Loucy (cell line): ENCODE measurements at regions not wholly inside any gene's neighbourhood (a gene's known extent, or its start where the extent isn't known, plus 50 kb on each side); places are given as distances from the start of the nearest gene placed in this dataset.

Experiments used
- H2AFZ ChIP-seq: fragments of 200-600 bp; sonication (generic); 2 replicates; pipeline ENCODE4 v1.6.0; 2016; ENCODE audit warnings: antibody characterized with exemption, mild to moderate bottlenecking, low read length, moderate library complexity
- H3F3A ChIP-seq: fragments of 200-600 bp; 2 replicates; pipeline ENCODE4 v1.6.0; 2016; ENCODE audit warnings: antibody characterized with exemption, low read depth, mild to moderate bottlenecking
- H3K27me3 ChIP-seq: fragments of 200-600 bp; sonication (generic); 2 replicates; pipeline ENCODE4 v1.6.1; 2014; ENCODE audit warnings: low read length, mild to moderate bottlenecking; ENCODE audit not compliant: insufficient read depth, poor library complexity, severe bottlenecking
- H3K36me3 ChIP-seq: fragments of 200-600 bp; sonication (generic); 2 replicates; pipeline ENCODE4 v1.6.1; 2016; ENCODE audit warnings: low read length; ENCODE audit not compliant: insufficient read depth
- H3K4me1 ChIP-seq: fragments of 200-600 bp; sonication (generic); 2 replicates; pipeline ENCODE4 v1.5.1; 2014; ENCODE audit warnings: low read length, mild to moderate bottlenecking; ENCODE audit not compliant: insufficient read depth, poor library complexity, severe bottlenecking
- H3K4me2 ChIP-seq: fragments of 200-600 bp; sonication (generic); 2 replicates; pipeline ENCODE4 v1.6.0; 2014; ENCODE audit warnings: antibody characterized with exemption, low read length, low read depth, mild to moderate bottlenecking; ENCODE audit not compliant: poor library complexity, severe bottlenecking
- H3K4me3 ChIP-seq: fragments of 200-600 bp; sonication (generic); 2 replicates; pipeline ENCODE4 v1.5.1; 2014; ENCODE audit warnings: low read length, mild to moderate bottlenecking, mixed read lengths; ENCODE audit not compliant: poor library complexity, severe bottlenecking
- H3K79me2 ChIP-seq: fragments of 200-600 bp; sonication (generic); 2 replicates; pipeline ENCODE4 v1.6.1; 2014; ENCODE audit warnings: low read length; ENCODE audit not compliant: insufficient read depth
- H3K9ac ChIP-seq: fragments of 200-600 bp; sonication (generic); 2 replicates; pipeline ENCODE4 v1.6.0; 2014; ENCODE audit warnings: mild to moderate bottlenecking, low read depth, low read length, moderate library complexity; ENCODE audit not compliant: poor library complexity, severe bottlenecking
- H3K9me2 ChIP-seq: fragments of 200-600 bp; sonication (generic); replicated peaks from 2 replicates; pipeline ENCODE4 v1.6.1; 2016; ENCODE audit warnings: low read depth, low read length, mixed read lengths
- H3K9me3 ChIP-seq: fragments of 200-600 bp; sonication (generic); 2 replicates; pipeline ENCODE4 v1.6.1; 2014; ENCODE audit warnings: mild to moderate bottlenecking, antibody characterized with exemption, low read length, low read depth; ENCODE audit not compliant: insufficient read depth
- H4K20me1 ChIP-seq: fragments of 200-600 bp; sonication (generic); 2 replicates; pipeline ENCODE4 v1.6.0; 2014; ENCODE audit warnings: antibody characterized with exemption, low read length, mild to moderate bottlenecking; ENCODE audit not compliant: insufficient read depth, poor library complexity, severe bottlenecking
- CTCF ChIP-seq: fragments of 200-600 bp; sonication (generic); conservative IDR thresholded peaks from 2 replicates; pipeline ENCODE4 v1.5.1; 2014; ENCODE audit warnings: mild to moderate bottlenecking, antibody characterized with exemption, low read length
- EZH2phosphoT487 ChIP-seq: fragments of 200-600 bp; IDR thresholded peaks from 2 replicates; pipeline ENCODE4 v1.6.1; 2018; ENCODE audit warnings: antibody characterized with exemption, mild to moderate bottlenecking, moderate library complexity, borderline replicate concordance

GRCh38 chr7:130948822-130949221, 214.8 kb upstream of the KLF14 start:
- Histone ChIP-seq H3K9me2 (no peaks in the 10 kb centered on the region), H3K4me2 (no peak overlapping the region), H3K9me3 (no peaks in the 10 kb centered on the region), H4K20me1 (peaks cover 15% of the 10 kb centered on the region), H3K4me3 (no peak overlapping the region), H3K27me3 (no peaks in the 10 kb centered on the region), H3K79me2 (peaks cover 59% of the 10 kb centered on the region), H3K9ac (no peak overlapping the region), H3K4me1 (no peaks in the 10 kb centered on the region), H3K36me3 (peaks cover 17% of the 10 kb centered on the region; the same call in 1 of the 2 replicates), H3F3A (no peaks in the 10 kb centered on the region), H2AFZ (no peak overlapping the region)
- TF ChIP-seq CTCF (no peak), EZH2phosphoT487 (no peak)

GRCh38 chr7:130949550-130949949, 215.5 kb upstream of the KLF14 start:
- Histone ChIP-seq H3K27me3 (no peaks in the 10 kb centered on the region), H3K4me2 (no peak overlapping the region), H3K79me2 (peaks cover 59% of the 10 kb centered on the region), H3K9me2 (no peaks in the 10 kb centered on the region), H3K4me3 (no peak overlapping the region), H3K9ac (no peak overlapping the region), H3F3A (no peaks in the 10 kb centered on the region), H3K9me3 (no peaks in the 10 kb centered on the region), H3K4me1 (no peaks in the 10 kb centered on the region), H4K20me1 (peaks cover 15% of the 10 kb centered on the region), H3K36me3 (peaks cover 11% of the 10 kb centered on the region; the same call in 1 of the 2 replicates), H2AFZ (no peak overlapping the region)
- TF ChIP-seq EZH2phosphoT487 (no peak), CTCF (no peak)

- Histone ChIP-seq H3K9me3 (no peaks in the 10 kb centered on the region), H3K9me2 (no peaks in the 10 kb centered on the region), H3K4me3 (no peak overlapping the region), H3F3A (no peaks in the 10 kb centered on the region), H2AFZ (no peak overlapping the region), H3K36me3 (peaks cover 6% of the 10 kb centered on the region; the same call in 1 of the 2 replicates), H4K20me1 (peaks cover 15% of the 10 kb centered on the region), H3K27me3 (no peaks in the 10 kb centered on the region), H3K4me1 (peaks cover 5% of the 10 kb centered on the region), H3K4me2 (no peak overlapping the region), H3K9ac (no peak overlapping the region), H3K79me2 (peaks cover 64% of the 10 kb centered on the region)
- no peak for TF ChIP-seq CTCF
Measured at GRCh38 chr7:130950054-130950453, 216.0 kb upstream of the KLF14 start.
